Progenitor cell of endocrine pancreas (in vitro differentiated cells): ENCODE measurements at regions not wholly inside any gene's neighbourhood (a gene's known extent, or its start where the extent isn't known, plus 50 kb on each side); places are given as distances from the start of the nearest gene placed in this dataset.
"Not testable (repeated sequence)": the region's sequence is repeated elsewhere in the genome, so short reads cannot be mapped to it uniquely, and the experiment has no call there.

ENCODE experiments used
- DNase-seq: peaks from one replicate; pipeline ENCODE4 v3.0.0; 2021; ENCODE audit warnings: low spot score; ENCODE audit not compliant: unreplicated experiment
- H3K27ac Mint-ChIP-seq: 2 replicates; pipeline ENCODE4 v1.8.0; 2021; ENCODE audit warnings: mild to moderate bottlenecking, moderate library complexity, mixed read lengths
- H3K27me3 Mint-ChIP-seq: 2 replicates; pipeline ENCODE4 v1.8.0; 2021; ENCODE audit warnings: mixed read lengths
- H3K36me3 Mint-ChIP-seq: 2 replicates; pipeline ENCODE4 v1.8.0; 2022; ENCODE audit warnings: mixed read lengths; ENCODE audit not compliant: insufficient read depth
- H3K4me1 Mint-ChIP-seq: 2 replicates; pipeline ENCODE4 v1.8.0; 2021; ENCODE audit warnings: low read depth, mixed read lengths
- H3K4me3 Mint-ChIP-seq: 2 replicates; pipeline ENCODE4 v1.8.0; 2021; ENCODE audit warnings: low read depth, mild to moderate bottlenecking, moderate library complexity, mixed read lengths
- H3K9me3 Mint-ChIP-seq: 2 replicates; pipeline ENCODE4 v1.8.0; 2021; ENCODE audit warnings: low read depth, mixed read lengths
- CTCF ChIP-seq: fragments of 200-600 bp; sonication (generic); IDR thresholded peaks from one replicate; pipeline ENCODE4 v1.5.0; 2021; ENCODE audit warnings: antibody characterized with exemption, mild to moderate bottlenecking; ENCODE audit not compliant: unreplicated experiment

GRCh38 chrX:127884921-127885320, 167.3 kb downstream of the ACTRT1 start:
- H3K4me1 Mint-ChIP-seq = no peaks in the 10 kb centered on the region
- H3K27ac Mint-ChIP-seq = no peak overlapping the region
- TF ChIP-seq CTCF = no peak
- peaks cover 17% of the 10 kb centered on the region for H3K9me3 Mint-ChIP-seq
- no peaks in the 10 kb centered on the region for H3K36me3 Mint-ChIP-seq
- no peaks in the 10 kb centered on the region for H3K27me3 Mint-ChIP-seq
- H3K4me3 Mint-ChIP-seq = no peak overlapping the region
- no peak for DNase-seq

- Mint-ChIP-seq H3K27ac (no peak overlapping the region), H3K36me3 (no peaks in the 10 kb centered on the region), H3K4me3 (no peak overlapping the region), H3K4me1 (no peaks in the 10 kb centered on the region), H3K27me3 (no peaks in the 10 kb centered on the region), H3K9me3 (peaks cover 8% of the 10 kb centered on the region)
- no peak for TF ChIP-seq CTCF
- no peak for DNase-seq
These were observed 172.6 kb downstream of the ACTRT1 start for GRCh38 chrX:127879585-127879984.

GRCh38 chrX:127877318-127877717, 174.9 kb downstream of the ACTRT1 start:
- Mint-ChIP-seq H3K4me1 (no peaks in the 10 kb centered on the region), H3K9me3 (peaks cover 5% of the 10 kb centered on the region), H3K4me3 (no peak overlapping the region), H3K27me3 (no peaks in the 10 kb centered on the region), H3K36me3 (no peaks in the 10 kb centered on the region), H3K27ac (no peak overlapping the region)
- no peak for DNase-seq
- no peak for TF ChIP-seq CTCF

- TF ChIP-seq CTCF = no peak
- peaks cover 2% of the 10 kb centered on the region for H3K36me3 Mint-ChIP-seq
- no peaks in the 10 kb centered on the region for H3K27me3 Mint-ChIP-seq
- H3K4me3 Mint-ChIP-seq = no peak overlapping the region
- H3K4me1 Mint-ChIP-seq = no peaks in the 10 kb centered on the region
- no peak overlapping the region for H3K27ac Mint-ChIP-seq
- no peak for DNase-seq
- peaks cover 17% of the 10 kb centered on the region for H3K9me3 Mint-ChIP-seq
These were observed 178.6 kb downstream of the ACTRT1 start for GRCh38 chrX:127873637-127874036.

- H3K27me3 Mint-ChIP-seq, H3K4me1 Mint-ChIP-seq, H3K4me3 Mint-ChIP-seq, H3K27ac Mint-ChIP-seq, H3K36me3 Mint-ChIP-seq, DNase-seq: not testable (repeated sequence)
- H3K9me3 Mint-ChIP-seq = peaks cover 52% of the 10 kb centered on the region
These were observed 185.3 kb downstream of the ACTRT1 start for GRCh38 chrX:127866857-127867256.

- no peak overlapping the region for H3K27ac Mint-ChIP-seq
- H3K27me3 Mint-ChIP-seq = no peaks in the 10 kb centered on the region
- H3K36me3 Mint-ChIP-seq = no peaks in the 10 kb centered on the region
- TF ChIP-seq CTCF = no peak
- no peaks in the 10 kb centered on the region for H3K4me1 Mint-ChIP-seq
- H3K4me3 Mint-ChIP-seq = no peak overlapping the region
- peaks cover 28% of the 10 kb centered on the region for H3K9me3 Mint-ChIP-seq
- DNase-seq = no peak
These were observed 190.6 kb downstream of the ACTRT1 start for GRCh38 chrX:127861611-127862010.
